Thyroid gland (tissue), 4 donors: ENCODE measurements at regions not wholly inside any gene's neighbourhood (a gene's known extent, or its start where the extent isn't known, plus 50 kb on each side); places are given as distances from the start of the nearest gene placed in this dataset.

Experiments
- DNase-seq, 2 donors: peaks; one replicate each; pipeline ENCODE4 v3.0.0-alpha.2; 2019
- H3K27ac ChIP-seq, 3 donors: fragments of 200-600 bp; sonication (generic); 1 replicate in 2 of 3; 2 replicates in 1 of 3; pipeline ENCODE4 v1.5.1; 2016 to 2019; ENCODE audit warnings: mild to moderate bottlenecking in 1 of 3, moderate library complexity in 1 of 3
- H3K27me3 ChIP-seq: fragments of 200-600 bp; sonication (generic); one replicate; pipeline ENCODE4 v1.5.1; 2019
- H3K36me3 ChIP-seq, 2 donors: fragments of 200-600 bp; sonication (generic); one replicate each; pipeline ENCODE4 v1.5.1; 2016 to 2019
- H3K4me1 ChIP-seq, 2 donors: fragments of 200-600 bp; sonication (generic); one replicate each; pipeline ENCODE4 v1.5.1; 2017 to 2019
- H3K4me3 ChIP-seq, 3 donors: fragments of 200-600 bp; sonication (generic); replicated peaks in 1 of 3; 1 replicate in 2 of 3; 2 replicates in 1 of 3; pipeline ENCODE4 v1.5.1; 2016; ENCODE audit warnings: mild to moderate bottlenecking in 1 of 3
- H3K9me3 ChIP-seq: fragments of 200-600 bp; sonication (generic); one replicate; pipeline ENCODE4 v1.5.1; 2017
- CTCF ChIP-seq, 6 experiments: fragments of 200-600 bp in 3 of 6; fragments of 450-650 bp in 3 of 6; sonication (generic) in 3 of 6; IDR thresholded peaks; one replicate each; pipeline ENCODE4 v1.5.1; 2016 to 2019; ENCODE audit warnings: antibody characterized with exemption in 6 of 6, mild to moderate bottlenecking in 2 of 6, inconsistent platforms in 1 of 6, moderate library complexity in 1 of 6
- POLR2A ChIP-seq, 2 donors: fragments of 450-650 bp; IDR thresholded peaks; one replicate each; pipeline ENCODE4 v1.6.1; 2017; ENCODE audit warnings: antibody characterized with exemption in 2 of 2, mild to moderate bottlenecking in 2 of 2, moderate library complexity in 1 of 2
- WGBS, 2 donors: methylation state at CpG; one replicate each; pipeline ENCODE4 v1.1.5; 2017; 5-methylcytosine and 5-hydroxymethylcytosine counted together
- intact Hi-C: fragments of 100-400 bp; cut with DNase I; formaldehyde crosslinking; loops from one replicate; pipeline ENCODE4 v1.15.1; 2023

- Histone ChIP-seq H3K36me3 (no peaks in the 10 kb centered on the region), H3K9me3 (no peaks in the 10 kb centered on the region), H3K27ac (no peak overlapping the region), H3K4me3 (no peak overlapping the region), H3K4me1 (peaks cover 0 to 5% of the 10 kb centered on the region in 2 donors), H3K27me3 (no peaks in the 10 kb centered on the region)
- intact Hi-C loops = no loop called here
- DNase-seq = no peak
- TF ChIP-seq POLR2A (IDR thresholded peaks at IDR 0.05) (no peak), CTCF (IDR thresholded peaks at IDR 0.05) (no peak)
Measured at GRCh38 chr12:65643171-65643570, 181.1 kb upstream of the HMGA2 start.

- Histone ChIP-seq H3K36me3 (no peaks in the 10 kb centered on the region), H3K27ac (no peak overlapping the region), H3K9me3 (no peaks in the 10 kb centered on the region), H3K4me3 (no peak overlapping the region), H3K27me3 (no peaks in the 10 kb centered on the region), H3K4me1 (peaks cover 0 to 5% of the 10 kb centered on the region in 2 donors)
- WGBS, 2 donors = 81 to 88% methylated on average over 3 of the region's 3 CpGs
- intact Hi-C loops = no loop called here
- no peak for TF ChIP-seq CTCF (IDR thresholded peaks at IDR 0.05)
- no peak for TF ChIP-seq POLR2A (IDR thresholded peaks at IDR 0.05)
- DNase-seq = no peak
Measured at GRCh38 chr12:65643595-65644386, 180.5 kb upstream of the HMGA2 start.

- DNase-seq = no peak
- intact Hi-C loops = no loop called here
- TF ChIP-seq POLR2A (IDR thresholded peaks at IDR 0.05) = no peak
- H3K27ac ChIP-seq = no peak overlapping the region
- no peak overlapping the region for H3K4me3 ChIP-seq
- no peaks in the 10 kb centered on the region for H3K27me3 ChIP-seq
- WGBS, 2 donors = 96% methylated on average over 11 of the region's 11 CpGs
- H3K9me3 ChIP-seq = no peaks in the 10 kb centered on the region
- no peaks in the 10 kb centered on the region for H3K36me3 ChIP-seq
- peaks cover 0 to 5% of the 10 kb centered on the region in 2 donors for H3K4me1 ChIP-seq
Measured at GRCh38 chr12:65646127-65646643, 178.1 kb upstream of the HMGA2 start.

- DNase-seq = no peak
- WGBS, 2 donors = 97% methylated on average over 9 of the region's 9 CpGs
- no peak overlapping the region for H3K4me3 ChIP-seq
- intact Hi-C loops = no loop called here
- no peaks in the 10 kb centered on the region for H3K27me3 ChIP-seq
- no peaks in the 10 kb centered on the region for H3K9me3 ChIP-seq
- H3K27ac ChIP-seq = no peak overlapping the region
- peaks cover 0 to 3% of the 10 kb centered on the region in 2 donors for H3K4me1 ChIP-seq
- H3K36me3 ChIP-seq = no peaks in the 10 kb centered on the region
- TF ChIP-seq CTCF (IDR thresholded peaks at IDR 0.05) (no peak), POLR2A (IDR thresholded peaks at IDR 0.05) (no peak)
Measured at GRCh38 chr12:65647074-65647473, 177.2 kb upstream of the HMGA2 start.

GRCh38 chr12:65648461-65648860 lies 175.8 kb upstream of the HMGA2 start:
- H3K27ac ChIP-seq = no peak overlapping the region
- H3K36me3 ChIP-seq = no peaks in the 10 kb centered on the region
- no peak for DNase-seq
- intact Hi-C loops = no loop called here
- no peak overlapping the region for H3K4me3 ChIP-seq
- 69 to 70% methylated on average over 2 of the region's 2 CpGs for WGBS, 2 donors
- TF ChIP-seq CTCF (IDR thresholded peaks at IDR 0.05) (no peak), POLR2A (IDR thresholded peaks at IDR 0.05) (no peak)
- H3K4me1 ChIP-seq = no peaks in the 10 kb centered on the region
- H3K27me3 ChIP-seq = no peaks in the 10 kb centered on the region
- no peaks in the 10 kb centered on the region for H3K9me3 ChIP-seq
